GM21529 (cell line): ENCODE measurements at regions not wholly inside any gene's neighbourhood (a gene's known extent, or its start where the extent isn't known, plus 50 kb on each side); places are given as distances from the start of the nearest gene placed in this dataset.
"Not testable (repeated sequence)": the region's sequence is repeated elsewhere in the genome, so short reads cannot be mapped to it uniquely, and the experiment has no call there.

ENCODE experiments used
- ATAC-seq: cut with Tn5 transposase; IDR thresholded peaks from one replicate; pipeline ENCODE4 v1.9.1; 2021; ENCODE audit not compliant: unreplicated experiment

GRCh38 chr18:53935803-53936202 lies 288.7 kb downstream of the MBD2 start:
- no peak for ATAC-seq

GRCh38 chr18:53935399-53935798 lies 289.1 kb downstream of the MBD2 start:
- ATAC-seq = no peak

- ATAC-seq = no peak
These were observed 304.0 kb downstream of the MBD2 start for GRCh38 chr18:53920312-53921075.

GRCh38 chr18:53918091-53918490 lies 306.4 kb downstream of the MBD2 start:
- ATAC-seq = no peak

GRCh38 chr18:53911200-53911599 lies 313.3 kb downstream of the MBD2 start:
- ATAC-seq = no peak

- ATAC-seq = peak; percentile 87
These were observed 314.8 kb downstream of the MBD2 start for GRCh38 chr18:53909668-53910067.

- no peak for ATAC-seq
These were observed 316.5 kb downstream of the MBD2 start for GRCh38 chr18:53907921-53908320.

- no peak for ATAC-seq
These were observed 317.8 kb downstream of the MBD2 start for GRCh38 chr18:53906681-53907080.

- no peak for ATAC-seq
These were observed 329.6 kb downstream of the MBD2 start for GRCh38 chr18:53894675-53895442.

- no peak for ATAC-seq
These were observed 337.0 kb downstream of the MBD2 start for GRCh38 chr18:53887447-53887846.

GRCh38 chr18:53886058-53886457 lies 338.4 kb downstream of the MBD2 start:
- ATAC-seq = no peak

- no peak for ATAC-seq
These were observed 340.7 kb downstream of the MBD2 start for GRCh38 chr18:53883771-53884170.

GRCh38 chr18:53874103-53874502 lies 350.4 kb downstream of the MBD2 start:
- ATAC-seq = no peak

- no peak for ATAC-seq
These were observed 359.7 kb downstream of the MBD2 start for GRCh38 chr18:53864770-53865169.

GRCh38 chr18:53862921-53863320 lies 361.5 kb downstream of the MBD2 start:
- ATAC-seq = no peak

GRCh38 chr18:53861185-53861584 lies 363.3 kb downstream of the MBD2 start:
- no peak for ATAC-seq

- no peak for ATAC-seq
These were observed 364.7 kb downstream of the MBD2 start for GRCh38 chr18:53859764-53860163.

GRCh38 chr18:53850902-53851301 lies 373.6 kb downstream of the MBD2 start:
- ATAC-seq = no peak

GRCh38 chr18:53843763-53844162 lies 380.7 kb downstream of the MBD2 start:
- ATAC-seq = no peak

GRCh38 chr18:53843113-53843760 lies 381.2 kb downstream of the MBD2 start:
- no peak for ATAC-seq

- ATAC-seq = no peak
These were observed 385.7 kb downstream of the MBD2 start for GRCh38 chr18:53838746-53839145.

GRCh38 chr18:53821141-53821540 lies 403.3 kb downstream of the MBD2 start:
- not testable (repeated sequence) for ATAC-seq
